Activated CD4-positive, alpha-beta T cell treated with anti-CD3 and anti-CD28 coated beads, Interleukin-10, Interleukin-2, amounts not matched to agents 100 ng/mL and 50 ng/mL, durations not matched to agents 16 hours and 8 hours (primary cell): ENCODE measurements at regions not wholly inside any gene's neighbourhood (a gene's known extent, or its start where the extent isn't known, plus 50 kb on each side); places are given as distances from the start of the nearest gene placed in this dataset.

Source experiments
- DNase-seq: peaks from one replicate; pipeline ENCODE4 v3.0.0-alpha.2; 2020

DNA sequence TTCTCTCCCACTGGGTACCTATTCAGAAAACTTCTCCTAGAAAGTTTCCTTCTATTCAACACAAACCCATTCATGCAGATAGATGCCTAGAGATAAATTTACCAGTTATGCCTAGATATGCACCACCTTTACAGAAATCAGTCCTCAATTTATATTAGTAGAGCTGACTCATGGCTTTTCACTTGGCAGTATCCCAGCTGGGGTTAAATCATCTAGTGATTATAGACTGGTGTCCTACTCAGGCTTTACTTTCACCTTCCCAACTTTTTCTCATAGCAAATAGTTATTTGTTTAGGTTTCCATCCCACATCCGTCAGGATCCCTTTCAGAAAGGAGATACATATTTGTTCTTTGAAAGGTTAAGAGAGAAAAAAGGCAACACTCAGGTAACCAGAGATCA, 124.5 kb downstream of the AQP4 start:
- DNase-seq, result no peak

GRCh38 chr18:26740396-26740795, 125.1 kb downstream of the AQP4 start:
- no peak for DNase-seq

- no peak for DNase-seq
Measured at GRCh38 chr18:26738706-26739105, 126.8 kb downstream of the AQP4 start.

- no peak for DNase-seq
Measured at GRCh38 chr18:26736301-26736700, 129.2 kb downstream of the AQP4 start.

GRCh38 chr18:26734760-26735159, 130.7 kb downstream of the AQP4 start:
- no peak for DNase-seq

GRCh38 chr18:26729449-26729848, 136.1 kb downstream of the AQP4 start:
- DNase-seq, result no peak

- DNase-seq, result no peak
Measured at GRCh38 chr18:26729008-26729407, 136.5 kb downstream of the AQP4 start.

DNA sequence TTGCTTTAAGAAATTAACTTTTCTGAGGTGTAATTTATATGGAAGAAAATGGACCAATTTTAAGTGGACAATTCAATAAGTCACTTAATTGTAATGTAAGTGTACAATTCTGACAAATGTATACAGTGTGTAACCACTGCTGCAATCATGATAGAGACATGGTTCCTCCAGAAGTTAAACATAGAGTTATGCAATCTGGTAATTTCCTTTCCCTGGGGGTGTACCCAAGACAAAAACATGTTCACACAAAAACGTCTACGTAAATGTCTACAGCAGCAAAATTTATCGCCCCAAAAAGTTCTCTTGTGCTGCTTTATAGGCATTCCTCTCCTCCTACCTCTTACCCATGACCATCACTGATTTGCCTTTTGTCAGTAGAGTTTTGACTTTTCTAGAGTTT, 141.5 kb downstream of the AQP4 start:
- DNase-seq, result no peak

GRCh38 chr18:26722565-26722931, 143.0 kb downstream of the AQP4 start:
- no peak for DNase-seq

DNA sequence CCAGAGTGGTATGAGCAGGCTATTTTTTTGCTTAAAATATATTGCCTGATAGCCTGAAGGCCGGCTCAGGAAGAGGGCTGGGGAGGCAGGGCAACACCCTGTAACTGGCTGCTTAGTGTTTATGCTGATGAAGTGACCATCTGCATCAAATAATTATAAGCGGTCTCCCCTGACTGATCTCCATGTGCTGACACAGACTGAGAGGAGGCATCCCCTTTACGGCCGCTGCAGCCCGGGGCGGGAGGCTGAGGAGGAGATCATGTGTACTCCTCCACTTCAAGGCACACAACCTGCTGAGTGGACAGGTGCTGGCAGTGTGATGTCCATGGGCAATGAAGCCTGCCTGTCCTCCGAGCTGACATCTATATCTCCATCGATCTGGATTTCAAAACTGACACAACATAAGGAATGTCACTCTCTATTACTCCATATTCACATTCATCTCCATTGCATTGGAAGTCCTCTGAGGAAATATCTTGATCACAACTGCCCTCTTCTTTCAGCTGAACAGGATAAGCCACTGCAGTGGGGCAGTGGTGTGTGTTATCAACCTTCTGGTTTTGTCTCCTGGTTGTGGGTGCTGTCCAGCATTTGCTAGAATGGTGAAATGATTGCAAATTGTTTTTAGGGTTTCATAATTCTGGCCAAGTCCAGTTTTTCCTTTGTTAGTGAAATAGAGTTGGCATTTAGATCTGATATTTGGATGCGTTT, 143.5 kb downstream of the AQP4 start:
- no peak for DNase-seq

DNA sequence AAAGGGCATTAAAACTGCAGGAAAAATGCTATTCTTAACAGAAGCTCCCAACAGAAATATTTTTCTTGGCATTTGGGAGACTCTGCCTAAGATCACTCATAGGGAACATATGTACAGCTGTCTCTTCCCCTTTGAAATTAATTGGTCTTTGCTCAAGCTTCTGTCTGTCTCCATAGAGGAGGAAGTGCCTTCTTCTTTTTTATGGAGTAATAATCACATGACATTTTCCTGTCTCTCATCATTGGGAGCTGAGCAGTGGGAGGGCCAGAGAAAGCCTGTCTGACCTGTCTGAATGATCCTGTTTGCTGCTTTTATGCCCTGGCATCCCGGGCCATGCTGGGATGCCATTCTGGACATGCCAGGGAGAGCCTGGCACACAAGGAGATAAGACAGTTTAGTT, 145.6 kb downstream of the AQP4 start:
- DNase-seq, result no peak

DNA sequence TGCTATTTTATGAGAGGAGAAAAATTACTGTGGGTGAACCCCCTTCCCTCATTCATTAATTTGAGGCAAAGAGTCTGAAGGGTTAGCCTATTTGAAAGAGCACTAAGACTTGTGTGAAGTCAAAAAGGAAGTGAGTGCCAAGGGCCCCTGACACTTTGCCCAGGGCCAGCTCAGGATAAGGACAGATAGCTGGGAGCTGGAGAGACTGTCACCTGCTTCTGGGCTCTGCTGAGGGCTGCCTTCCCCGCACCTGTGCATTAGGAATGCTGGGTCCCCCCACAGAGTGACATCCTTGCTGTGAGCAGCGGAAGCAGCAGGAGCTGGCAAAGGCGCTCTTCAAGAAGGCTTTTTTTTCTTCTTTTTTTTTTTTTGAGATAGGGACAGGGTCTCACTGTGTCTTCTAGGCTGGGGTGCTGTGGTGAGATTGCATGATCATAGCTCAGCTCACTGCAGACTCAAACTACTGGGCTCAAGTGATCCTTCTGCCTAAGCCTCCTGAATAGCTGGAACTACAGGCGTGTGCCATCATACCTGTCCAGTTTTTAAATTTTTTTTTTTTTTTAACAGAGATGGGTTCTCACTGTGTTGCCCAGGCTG, 148.3 kb downstream of the AQP4 start:
- DNase-seq, result no peak

- DNase-seq, result peak; percentile 47
Measured at GRCh38 chr18:26714739-26715138, 150.8 kb downstream of the AQP4 start.

DNA sequence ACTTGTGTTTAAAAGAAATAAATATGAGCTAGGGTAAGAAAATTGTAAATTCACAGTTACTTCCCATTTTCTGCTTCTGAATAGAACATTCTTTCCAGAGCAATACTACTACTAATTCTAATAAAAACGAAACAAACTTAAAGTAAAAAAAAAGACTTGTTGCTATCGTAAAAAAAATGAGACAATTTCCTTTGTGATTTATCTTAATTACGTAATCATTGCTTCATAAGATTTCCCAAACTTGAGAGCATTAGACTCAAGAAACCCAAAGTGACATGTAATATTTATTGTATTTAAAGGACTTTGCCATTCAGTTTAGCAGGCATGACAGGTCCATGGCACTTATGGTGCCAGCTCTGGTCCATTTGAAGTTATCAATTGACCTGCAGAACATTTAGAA, 153.8 kb downstream of the AQP4 start:
- DNase-seq, result no peak

GRCh38 chr18:26710470-26711096, 154.9 kb downstream of the AQP4 start:
- peak; percentile 57 for DNase-seq

- DNase-seq, result no peak
Measured at GRCh38 chr18:26709897-26710296, 155.6 kb downstream of the AQP4 start.

- no peak for DNase-seq
Measured at GRCh38 chr18:26708806-26709716, 156.4 kb downstream of the AQP4 start.

DNA sequence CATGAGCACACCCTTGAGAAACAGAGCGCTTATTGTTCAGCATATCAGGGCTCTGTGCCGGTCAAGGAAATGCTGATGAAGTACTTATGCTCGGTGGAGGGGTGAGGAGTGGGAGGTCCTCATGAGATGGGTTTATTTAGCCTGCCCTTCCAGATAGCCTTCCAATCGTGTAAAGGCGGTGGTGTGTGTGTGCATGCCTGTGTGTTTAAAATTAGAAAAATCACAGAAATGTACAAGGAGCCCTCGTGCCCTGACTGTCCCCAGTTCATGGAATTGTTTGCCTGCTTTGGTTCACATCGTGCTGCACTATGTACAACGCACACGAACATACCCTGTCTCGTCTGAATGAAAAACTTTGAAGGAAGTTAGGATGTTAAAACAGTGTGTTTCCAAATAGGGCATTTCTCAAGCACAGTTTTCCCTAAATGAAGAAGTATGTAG, 158.6 kb downstream of the AQP4 start:
- DNase-seq, result no peak

DNA sequence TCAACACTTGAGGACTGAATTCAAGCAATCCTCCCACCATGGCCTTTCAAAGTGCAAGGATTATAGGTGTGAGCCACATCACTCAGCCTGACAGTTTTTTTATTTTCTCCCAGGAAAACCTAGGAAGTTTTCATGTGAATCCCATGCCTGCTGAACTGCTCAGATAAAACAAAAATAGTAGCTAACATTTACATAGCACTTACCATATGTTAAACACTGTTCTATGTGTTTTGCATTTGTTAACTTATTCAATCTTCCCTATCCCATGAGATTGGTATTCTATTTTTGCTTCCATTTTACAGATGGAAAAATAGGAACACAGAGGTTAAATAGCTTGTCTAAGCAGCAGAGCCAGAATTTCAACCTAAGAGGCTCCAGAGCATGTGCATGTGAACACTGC, 157.4 kb upstream of the KCTD1 start:
- DNase-seq, result no peak

DNA sequence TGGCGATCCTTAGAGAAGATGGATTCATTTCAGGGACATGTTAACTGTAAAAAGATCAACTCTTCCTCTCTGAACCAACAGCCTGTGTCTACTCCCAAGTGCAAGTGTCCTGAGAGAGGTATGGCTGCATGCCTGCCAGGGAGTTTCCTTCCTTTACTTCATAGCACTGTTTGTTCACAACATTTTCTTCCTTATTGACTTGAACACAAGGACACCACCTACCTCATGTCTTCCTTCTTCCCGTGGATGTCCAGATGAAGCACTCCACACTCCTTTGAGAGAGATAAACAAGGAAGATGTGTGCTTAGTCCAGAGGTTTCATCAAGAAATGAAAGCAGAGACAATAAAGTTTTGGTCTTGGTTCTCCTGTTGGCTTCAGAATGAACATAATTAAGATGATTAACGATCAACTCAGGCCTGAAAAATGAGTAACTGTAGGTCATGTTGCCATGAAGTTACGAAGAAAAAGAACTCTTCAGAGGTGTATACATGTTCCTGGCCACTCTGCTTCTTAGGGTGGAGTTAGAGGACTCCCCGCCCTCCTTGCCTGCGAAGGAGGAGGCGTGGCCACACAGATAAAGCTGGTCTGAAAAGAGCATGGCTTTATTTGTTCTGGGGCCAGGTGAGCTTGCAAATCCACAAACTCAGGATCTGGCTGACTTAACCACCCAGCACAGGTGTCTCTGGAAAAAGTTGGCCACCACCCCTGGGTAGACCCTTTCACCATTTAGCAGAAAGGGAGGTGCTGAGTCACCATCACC, 155.0 kb upstream of the KCTD1 start:
- DNase-seq, result no peak

DNA sequence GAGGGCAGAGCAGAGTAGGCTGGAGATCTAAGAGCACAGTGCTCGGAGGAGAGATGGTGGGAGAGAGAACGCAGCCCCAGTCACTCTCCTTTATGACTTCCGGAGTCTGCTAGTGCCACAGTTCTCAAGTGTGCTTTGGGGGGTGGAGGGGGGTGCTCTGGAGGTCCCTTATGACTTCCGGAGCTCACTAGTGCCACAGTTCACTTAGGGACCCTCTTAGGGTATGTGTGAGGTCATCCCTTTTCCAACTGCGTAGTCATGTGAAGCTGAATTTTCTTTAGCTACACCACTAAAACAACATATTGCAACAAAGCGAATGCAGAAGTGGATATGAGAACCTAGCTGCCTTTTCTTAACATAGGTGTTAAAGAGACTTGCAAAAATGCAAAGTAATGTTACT, 153.7 kb upstream of the KCTD1 start:
- no peak for DNase-seq

- no peak for DNase-seq
Measured at GRCh38 chr18:26700728-26701127, 152.4 kb upstream of the KCTD1 start.

GRCh38 chr18:26700201-26700600, 151.8 kb upstream of the KCTD1 start:
- DNase-seq, result no peak
